ENCODE measurements at regions not wholly inside any gene's neighbourhood (a gene's known extent, or its start where the extent isn't known, plus 50 kb on each side); places are given as distances from the start of the nearest gene placed in this dataset.
A peak's percentile ranks its signal among the peaks of the same experiment; 100 is the strongest.

GRCh38 chr10:21298701-21299100 is 226.8 kb downstream of the SKIDA1 start:
- WGBS, 2 donors (ENCODE audit: extremely low coverage in 2 of 2, insufficient read length in 2 of 2, insufficient replicate concordance in 1 of 2): no CpG with 5 or more reads among the region's 2 CpGs
- no peak for DNase-seq (ENCODE audit: low spot score)
- Histone ChIP-seq H3K9ac (ENCODE audit: low read depth, low read length, poor library complexity) (no peak overlapping the region), H2BK15ac (ENCODE audit: low read length) (no peak overlapping the region), H3K23ac (ENCODE audit: low read depth, low read length, poor library complexity) (no peak overlapping the region), H3K14ac (ENCODE audit: low read length) (no peak overlapping the region), H3K27ac (replicated peaks; ENCODE audit: low read length) (no peak overlapping the region), H3K36me3 (replicated peaks in 1 of 2; ENCODE audit: control insufficient read depth in 2 of 2, insufficient read depth in 2 of 2, low read length in 2 of 2) (no peaks in the 10 kb centered on the region), H2AFZ (ENCODE audit: low read length) (no peak overlapping the region), H4K8ac (ENCODE audit: low read depth, low read length) (no peak overlapping the region), H2BK120ac (ENCODE audit: low read depth, low read length) (no peak overlapping the region), H4K91ac (ENCODE audit: low read depth, low read length, poor library complexity) (no peak overlapping the region), H3K79me1 (ENCODE audit: low read depth, low read length) (no peaks in the 10 kb centered on the region), H3K4ac (ENCODE audit: low read length) (no peak overlapping the region), H3K4me2 (ENCODE audit: insufficient read depth, low read length, poor library complexity, severe bottlenecking) (no peak overlapping the region), H3K4me3 (ENCODE audit: low read length in 2 of 2) (no peak overlapping the region), H3K27me3 (ENCODE audit: control insufficient read depth in 3 of 3, insufficient read depth in 3 of 3, low read depth in 1 of 3, low read length in 3 of 3) (no peaks in the 10 kb centered on the region), H3K9me3 (replicated peaks in 1 of 2; ENCODE audit: control insufficient read depth in 2 of 2, insufficient read depth in 1 of 2, low read depth in 1 of 2, low read length in 2 of 2) (no peaks in the 10 kb centered on the region), H3K18ac (ENCODE audit: low read length) (no peak overlapping the region), H2BK12ac (ENCODE audit: low read length) (no peak overlapping the region), H2AK5ac (ENCODE audit: low read depth, low read length) (no peak overlapping the region), H3K4me1 (ENCODE audit: control insufficient read depth in 2 of 2, insufficient read depth in 1 of 2, low read depth in 1 of 2, low read length in 2 of 2) (peaks cover 16 to 18% of the 10 kb centered on the region in 2 donors), H2BK5ac (ENCODE audit: low read length) (no peak overlapping the region)

- Histone ChIP-seq H2AK5ac (ENCODE audit: low read depth, low read length) (no peak overlapping the region), H3K14ac (ENCODE audit: low read length) (no peak overlapping the region), H3K18ac (ENCODE audit: low read length) (no peak overlapping the region), H2BK120ac (ENCODE audit: low read depth, low read length) (no peak overlapping the region), H2BK12ac (ENCODE audit: low read length) (no peak overlapping the region), H2BK5ac (ENCODE audit: low read length) (no peak overlapping the region), H3K4ac (ENCODE audit: low read length) (no peak overlapping the region), H4K91ac (ENCODE audit: low read depth, low read length, poor library complexity) (no peak overlapping the region), H3K4me1 (ENCODE audit: control insufficient read depth in 2 of 2, insufficient read depth in 1 of 2, low read depth in 1 of 2, low read length in 2 of 2) (peaks cover 18 to 19% of the 10 kb centered on the region in 2 donors), H2BK15ac (ENCODE audit: low read length) (no peak overlapping the region), H3K23ac (ENCODE audit: low read depth, low read length, poor library complexity) (no peak overlapping the region), H3K9me3 (replicated peaks in 1 of 2; ENCODE audit: control insufficient read depth in 2 of 2, insufficient read depth in 1 of 2, low read depth in 1 of 2, low read length in 2 of 2) (no peaks in the 10 kb centered on the region), H4K8ac (ENCODE audit: low read depth, low read length) (no peak overlapping the region), H3K36me3 (replicated peaks in 1 of 2; ENCODE audit: control insufficient read depth in 2 of 2, insufficient read depth in 2 of 2, low read length in 2 of 2) (no peaks in the 10 kb centered on the region), H2AFZ (ENCODE audit: low read length) (peak overlapping the region; percentile 91), H3K79me1 (ENCODE audit: low read depth, low read length) (no peaks in the 10 kb centered on the region), H3K27me3 (ENCODE audit: control insufficient read depth in 3 of 3, insufficient read depth in 3 of 3, low read depth in 1 of 3, low read length in 3 of 3) (no peaks in the 10 kb centered on the region), H3K9ac (ENCODE audit: low read depth, low read length, poor library complexity) (no peak overlapping the region), H3K27ac (replicated peaks; ENCODE audit: low read length) (peak overlapping the region; percentile 73), H3K4me2 (ENCODE audit: insufficient read depth, low read length, poor library complexity, severe bottlenecking) (no peak overlapping the region), H3K4me3 (ENCODE audit: low read length in 2 of 2) (no peak overlapping the region)
- DNase-seq (ENCODE audit: low spot score): no peak
- WGBS, 2 donors (ENCODE audit: extremely low coverage in 2 of 2, insufficient read length in 2 of 2, insufficient replicate concordance in 1 of 2): no CpG with 5 or more reads among the region's 6 CpGs
These were observed 227.7 kb downstream of the SKIDA1 start for GRCh38 chr10:21297603-21298383.

DNA sequence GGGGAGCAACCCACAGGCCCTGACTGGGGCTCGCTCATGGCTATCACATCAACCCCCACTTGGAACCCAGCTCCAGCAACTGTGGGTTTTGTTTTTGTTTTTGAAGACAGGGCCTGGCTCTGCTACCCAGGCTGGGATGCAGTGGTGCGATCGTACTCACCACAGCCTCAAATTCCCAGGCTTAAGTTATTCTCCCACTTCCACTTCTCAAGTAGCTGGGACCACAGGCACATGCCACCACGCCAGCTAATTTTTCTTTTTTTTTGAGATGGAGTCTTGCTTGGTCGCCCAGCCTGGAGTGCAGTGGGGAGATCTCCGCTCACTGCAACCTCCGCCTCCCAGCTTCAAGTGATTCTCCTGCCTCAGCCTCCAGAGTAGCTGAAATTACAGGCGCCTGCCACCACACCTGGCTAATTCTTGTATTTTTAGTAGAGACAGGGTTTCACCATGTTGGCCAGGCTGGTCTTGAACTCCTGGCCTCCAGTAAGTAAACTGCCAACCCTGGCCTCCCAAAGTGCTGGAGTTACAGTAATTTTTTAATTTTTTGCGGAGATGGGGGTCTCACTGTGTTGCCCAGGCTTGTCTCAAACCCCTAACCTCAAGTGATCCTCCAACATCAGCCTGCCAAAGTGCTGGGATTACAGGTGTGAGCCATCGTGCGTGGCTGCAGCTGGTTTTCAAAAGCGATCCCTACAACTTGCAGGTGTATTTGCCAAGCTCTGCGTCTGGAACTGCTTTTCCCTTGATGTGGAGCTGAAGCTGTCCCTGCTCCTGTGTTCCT is 228.7 kb downstream of the SKIDA1 start:
- no peak overlapping the region for H3K23ac ChIP-seq (ENCODE audit: low read depth, low read length, poor library complexity)
- DNase-seq (ENCODE audit: low spot score): no peak
- peak overlapping the region; percentile 73 for H3K27ac ChIP-seq (replicated peaks; ENCODE audit: low read length)

More for the DNA sequence above, 228.7 kb downstream of the SKIDA1 start:
- peak overlapping the region; percentile 80 for H4K91ac ChIP-seq (ENCODE audit: low read depth, low read length, poor library complexity)
- H3K4me2 ChIP-seq (ENCODE audit: insufficient read depth, low read length, poor library complexity, severe bottlenecking): no peak overlapping the region
- H2AK5ac ChIP-seq (ENCODE audit: low read depth, low read length): peak overlapping the region; percentile 71
- peak overlapping the region; percentile 69 for H2BK12ac ChIP-seq (ENCODE audit: low read length)
- H2BK15ac ChIP-seq (ENCODE audit: low read length): peak overlapping the region; percentile 91
- peak overlapping the region; percentile 89 for H2BK5ac ChIP-seq (ENCODE audit: low read length)
- peak overlapping the region; percentile 24 for H2BK120ac ChIP-seq (ENCODE audit: low read depth, low read length)
- H3K18ac ChIP-seq (ENCODE audit: low read length): peak overlapping the region; percentile 94
- H3K14ac ChIP-seq (ENCODE audit: low read length): no peak overlapping the region
- peak overlapping the region; percentile 91 for H2AFZ ChIP-seq (ENCODE audit: low read length)
- no peaks in the 10 kb centered on the region for H3K27me3 ChIP-seq (ENCODE audit: control insufficient read depth in 3 of 3, insufficient read depth in 3 of 3, low read depth in 1 of 3, low read length in 3 of 3)
- no CpG with 5 or more reads among the region's 13 CpGs for WGBS, 2 donors (ENCODE audit: extremely low coverage in 2 of 2, insufficient read length in 2 of 2, insufficient replicate concordance in 1 of 2)
- no peak overlapping the region for H3K4me3 ChIP-seq (ENCODE audit: low read length in 2 of 2)
- no peaks in the 10 kb centered on the region for H3K79me1 ChIP-seq (ENCODE audit: low read depth, low read length)
- peaks cover 18 to 23% of the 10 kb centered on the region in 2 donors for H3K4me1 ChIP-seq (ENCODE audit: control insufficient read depth in 2 of 2, insufficient read depth in 1 of 2, low read depth in 1 of 2, low read length in 2 of 2)
- peak overlapping the region; percentile 2 for H3K4ac ChIP-seq (ENCODE audit: low read length)
- H4K8ac ChIP-seq (ENCODE audit: low read depth, low read length): no peak overlapping the region
- H3K36me3 ChIP-seq (replicated peaks in 1 of 2; ENCODE audit: control insufficient read depth in 2 of 2, insufficient read depth in 2 of 2, low read length in 2 of 2): no peaks in the 10 kb centered on the region
- H3K9me3 ChIP-seq (replicated peaks in 1 of 2; ENCODE audit: control insufficient read depth in 2 of 2, insufficient read depth in 1 of 2, low read depth in 1 of 2, low read length in 2 of 2): no peaks in the 10 kb centered on the region
- no peak overlapping the region for H3K9ac ChIP-seq (ENCODE audit: low read depth, low read length, poor library complexity)

Data from neuronal stem cell (in vitro differentiated cells).